GM18870 (cell line): ENCODE measurements at regions not wholly inside any gene's neighbourhood (a gene's known extent, or its start where the extent isn't known, plus 50 kb on each side); places are given as distances from the start of the nearest gene placed in this dataset.
"Not testable (repeated sequence)": the region's sequence is repeated elsewhere in the genome, so short reads cannot be mapped to it uniquely, and the experiment has no call there.

Experiments
- ATAC-seq: cut with Tn5 transposase; IDR thresholded peaks from one replicate; pipeline ENCODE4 v1.9.1; 2021; ENCODE audit warnings: moderate library complexity; ENCODE audit not compliant: unreplicated experiment

- no peak for ATAC-seq
Observed at GRCh38 chr5:100641833-100642232, 106.7 kb downstream of the FAM174A start.

GRCh38 chr5:100643473-100643872 lies 108.3 kb downstream of the FAM174A start:
- ATAC-seq, result no peak

GRCh38 chr5:100644185-100644584 lies 109.0 kb downstream of the FAM174A start:
- no peak for ATAC-seq

GRCh38 chr5:100644776-100645175 lies 109.6 kb downstream of the FAM174A start:
- no peak for ATAC-seq

GRCh38 chr5:100646011-100646410 lies 110.8 kb downstream of the FAM174A start:
- ATAC-seq, result no peak

GRCh38 chr5:100646691-100647090 lies 111.5 kb downstream of the FAM174A start:
- ATAC-seq, result no peak

- ATAC-seq, result peak; percentile 69
Observed at GRCh38 chr5:100647461-100648230, 112.5 kb downstream of the FAM174A start.

GRCh38 chr5:100654895-100655294 lies 119.7 kb downstream of the FAM174A start:
- ATAC-seq, result no peak

- ATAC-seq, result not testable (repeated sequence)
Observed at GRCh38 chr5:100656771-100657170, 121.6 kb downstream of the FAM174A start.

GRCh38 chr5:100659080-100659795 lies 124.1 kb downstream of the FAM174A start:
- no peak for ATAC-seq

- ATAC-seq, result no peak
Observed at GRCh38 chr5:100664140-100664539, 129.0 kb downstream of the FAM174A start.

GRCh38 chr5:100667161-100667630 lies 132.0 kb downstream of the FAM174A start:
- peak; percentile 77 for ATAC-seq

- ATAC-seq, result no peak
Observed at GRCh38 chr5:100668511-100668910, 133.3 kb downstream of the FAM174A start.

- ATAC-seq, result no peak
Observed at GRCh38 chr5:100676817-100677631, 141.8 kb downstream of the FAM174A start.

GRCh38 chr5:100682625-100683024 lies 147.5 kb downstream of the FAM174A start:
- no peak for ATAC-seq

GRCh38 chr5:100683881-100684280 lies 148.7 kb downstream of the FAM174A start:
- ATAC-seq, result no peak

- not testable (repeated sequence) for ATAC-seq
Observed at GRCh38 chr5:100685122-100685521, 149.9 kb downstream of the FAM174A start.

- ATAC-seq, result not testable (repeated sequence)
Observed at GRCh38 chr5:100688834-100689233, 153.7 kb downstream of the FAM174A start.

GRCh38 chr5:100690036-100690560 lies 154.9 kb downstream of the FAM174A start:
- ATAC-seq, result no peak

- ATAC-seq, result no peak
Observed at GRCh38 chr5:100691085-100691484, 155.9 kb downstream of the FAM174A start.

GRCh38 chr5:100691548-100691947 lies 156.4 kb downstream of the FAM174A start:
- ATAC-seq, result no peak
